Stomach smooth muscle (tissue), 2 donors: ENCODE measurements at regions not wholly inside any gene's neighbourhood (a gene's known extent, or its start where the extent isn't known, plus 50 kb on each side); places are given as distances from the start of the nearest gene placed in this dataset.

Experiments used
- H3K27ac ChIP-seq: one replicate; pipeline ENCODE4 v1.7.0; 2013; ENCODE audit warnings: mild to moderate bottlenecking, low read length, inconsistent platforms
- H3K27me3 ChIP-seq, 2 donors: one replicate each; pipeline ENCODE4 v1.7.0; 2013; ENCODE audit warnings: low read length in 2 of 2; ENCODE audit not compliant: insufficient read depth in 2 of 2, control insufficient read depth in 1 of 2
- H3K36me3 ChIP-seq, 2 donors: one replicate each; pipeline ENCODE4 v1.7.0; 2013; ENCODE audit warnings: low read length in 2 of 2; ENCODE audit not compliant: control insufficient read depth in 2 of 2, insufficient read depth in 2 of 2
- H3K4me1 ChIP-seq: one replicate; pipeline ENCODE4 v1.7.0; 2013; ENCODE audit warnings: low read length; ENCODE audit not compliant: control insufficient read depth, insufficient read depth
- H3K4me3 ChIP-seq, 2 donors: one replicate each; pipeline ENCODE4 v1.7.0; 2013; ENCODE audit warnings: low read length in 2 of 2
- H3K9ac ChIP-seq, 2 donors: one replicate each; pipeline ENCODE4 v1.7.0; 2013; ENCODE audit warnings: low read length in 2 of 2, mild to moderate bottlenecking in 1 of 2
- H3K9me3 ChIP-seq, 2 donors: one replicate each; pipeline ENCODE4 v1.7.0; 2013; ENCODE audit warnings: low read length in 2 of 2; ENCODE audit not compliant: control insufficient read depth in 2 of 2
- donor health status: healthy.
- donor health status: Pancreatic carcinoma.

- Histone ChIP-seq H3K27me3 (no peaks in the 10 kb centered on the region), H3K36me3 (no peaks in the 10 kb centered on the region), H3K27ac (no peak overlapping the region), H3K4me1 (no peaks in the 10 kb centered on the region), H3K4me3 (no peak overlapping the region), H3K9ac (no peak overlapping the region), H3K9me3 (peaks cover 0 to 3% of the 10 kb centered on the region in 2 donors)
Measured at GRCh38 chr6:15143086-15143485, 102.8 kb upstream of the JARID2 start.

GRCh38 chr6:15143540-15143939, 102.3 kb upstream of the JARID2 start:
- Histone ChIP-seq H3K27me3 (no peaks in the 10 kb centered on the region), H3K9me3 (peaks cover 0 to 3% of the 10 kb centered on the region in 2 donors), H3K4me3 (no peak overlapping the region), H3K27ac (no peak overlapping the region), H3K36me3 (no peaks in the 10 kb centered on the region), H3K9ac (no peak overlapping the region), H3K4me1 (no peaks in the 10 kb centered on the region)

GRCh38 chr6:15145821-15146220, 100.0 kb upstream of the JARID2 start:
- Histone ChIP-seq H3K27ac (no peak overlapping the region), H3K4me1 (no peaks in the 10 kb centered on the region), H3K4me3 (no peak overlapping the region), H3K9me3 (peaks cover 0 to 3% of the 10 kb centered on the region in 2 donors), H3K36me3 (no peaks in the 10 kb centered on the region), H3K27me3 (no peaks in the 10 kb centered on the region), H3K9ac (no peak overlapping the region)

- Histone ChIP-seq H3K9ac (no peak overlapping the region), H3K9me3 (peaks cover 0 to 2% of the 10 kb centered on the region in 2 donors), H3K27me3 (no peaks in the 10 kb centered on the region), H3K4me3 (no peak overlapping the region), H3K36me3 (no peaks in the 10 kb centered on the region), H3K4me1 (no peaks in the 10 kb centered on the region), H3K27ac (no peak overlapping the region)
Measured at GRCh38 chr6:15147827-15148226, 98.0 kb upstream of the JARID2 start.

- no peaks in the 10 kb centered on the region for H3K27me3 ChIP-seq
- H3K9ac ChIP-seq: no peak overlapping the region
- no peaks in the 10 kb centered on the region for H3K36me3 ChIP-seq
- no peaks in the 10 kb centered on the region for H3K9me3 ChIP-seq
- H3K27ac ChIP-seq: no peak overlapping the region
- no peaks in the 10 kb centered on the region for H3K4me1 ChIP-seq
- no peak overlapping the region for H3K4me3 ChIP-seq
Measured at GRCh38 chr6:15148356-15148946, 97.4 kb upstream of the JARID2 start.

GRCh38 chr6:15150207-15150606, 95.7 kb upstream of the JARID2 start:
- no peaks in the 10 kb centered on the region for H3K4me1 ChIP-seq
- no peak overlapping the region for H3K27ac ChIP-seq
- H3K9ac ChIP-seq: no peak overlapping the region
- H3K27me3 ChIP-seq: no peaks in the 10 kb centered on the region
- no peak overlapping the region for H3K4me3 ChIP-seq
- no peaks in the 10 kb centered on the region for H3K36me3 ChIP-seq
- no peaks in the 10 kb centered on the region for H3K9me3 ChIP-seq

GRCh38 chr6:15152700-15153099, 93.2 kb upstream of the JARID2 start:
- Histone ChIP-seq H3K27ac (no peak overlapping the region), H3K9me3 (no peaks in the 10 kb centered on the region), H3K27me3 (no peaks in the 10 kb centered on the region), H3K4me3 (no peak overlapping the region), H3K36me3 (no peaks in the 10 kb centered on the region), H3K4me1 (no peaks in the 10 kb centered on the region), H3K9ac (no peak overlapping the region)

GRCh38 chr6:15153191-15153590, 92.7 kb upstream of the JARID2 start:
- Histone ChIP-seq H3K4me1 (no peaks in the 10 kb centered on the region), H3K27ac (no peak overlapping the region)

GRCh38 chr6:15157479-15157878, 88.4 kb upstream of the JARID2 start:
- H3K27me3 ChIP-seq: no peaks in the 10 kb centered on the region
- H3K4me1 ChIP-seq: no peaks in the 10 kb centered on the region
- no peaks in the 10 kb centered on the region for H3K9me3 ChIP-seq
- H3K36me3 ChIP-seq: no peaks in the 10 kb centered on the region
- H3K9ac ChIP-seq: no peak overlapping the region
- H3K4me3 ChIP-seq: no peak overlapping the region
- H3K27ac ChIP-seq: no peak overlapping the region

More at GRCh38 chr6:15153191-15153590, 92.7 kb upstream of the JARID2 start:
- Histone ChIP-seq H3K27me3 (no peaks in the 10 kb centered on the region), H3K4me3 (no peak overlapping the region), H3K36me3 (no peaks in the 10 kb centered on the region), H3K9me3 (no peaks in the 10 kb centered on the region), H3K9ac (no peak overlapping the region)

- H3K9me3 ChIP-seq: no peaks in the 10 kb centered on the region
- H3K4me1 ChIP-seq: no peaks in the 10 kb centered on the region
- no peak overlapping the region for H3K4me3 ChIP-seq
- no peaks in the 10 kb centered on the region for H3K27me3 ChIP-seq
- no peaks in the 10 kb centered on the region for H3K36me3 ChIP-seq
- H3K9ac ChIP-seq: no peak overlapping the region
- no peak overlapping the region for H3K27ac ChIP-seq
Measured at GRCh38 chr6:15158821-15159619, 86.8 kb upstream of the JARID2 start.

- H3K4me3 ChIP-seq: no peak overlapping the region
- no peaks in the 10 kb centered on the region for H3K9me3 ChIP-seq
- no peak overlapping the region for H3K27ac ChIP-seq
- H3K4me1 ChIP-seq: no peaks in the 10 kb centered on the region
- H3K36me3 ChIP-seq: no peaks in the 10 kb centered on the region
- H3K27me3 ChIP-seq: no peaks in the 10 kb centered on the region
- no peak overlapping the region for H3K9ac ChIP-seq
Measured at GRCh38 chr6:15160812-15161211, 85.1 kb upstream of the JARID2 start.
